Mesenteric fat pad (tissue), 1 donor: ENCODE measurements at regions not wholly inside any gene's neighbourhood (a gene's known extent, or its start where the extent isn't known, plus 50 kb on each side); places are given as distances from the start of the nearest gene placed in this dataset.

ENCODE experiments used
- DNase-seq: peaks from one replicate; pipeline ENCODE4 v3.0.0-alpha.2; 2020; ENCODE audit warnings: low spot score
- donor health status: DM: yes; HTN: yes; CAD: no.

DNA sequence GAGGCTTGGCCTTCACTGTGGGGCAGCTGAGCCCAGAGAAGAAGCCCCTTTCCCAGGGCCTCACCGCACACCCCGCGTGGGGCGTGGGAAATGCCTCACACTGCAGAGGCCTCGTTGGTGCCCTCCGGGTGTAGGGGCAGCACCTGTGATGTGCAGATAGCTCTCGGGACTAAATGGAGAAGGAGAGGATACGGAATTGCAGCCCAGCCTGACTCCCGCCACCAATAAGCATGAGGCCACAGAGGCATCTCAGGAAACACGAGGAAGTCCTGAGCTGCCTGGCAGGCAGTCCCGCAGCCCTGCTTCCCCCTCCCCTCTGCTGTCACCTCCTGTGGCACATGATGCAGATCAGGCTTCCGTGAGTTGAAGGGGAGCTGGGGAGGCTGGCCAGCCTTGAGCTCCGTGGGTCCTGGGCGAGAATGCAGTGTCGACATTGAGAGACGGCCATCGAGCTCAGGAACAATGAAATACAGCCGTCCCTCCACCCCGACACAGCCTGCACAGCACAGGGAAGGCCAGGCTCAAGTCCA lies 59.6 kb upstream of the PPP2R2D start:
- peak; percentile 87 for DNase-seq

DNA sequence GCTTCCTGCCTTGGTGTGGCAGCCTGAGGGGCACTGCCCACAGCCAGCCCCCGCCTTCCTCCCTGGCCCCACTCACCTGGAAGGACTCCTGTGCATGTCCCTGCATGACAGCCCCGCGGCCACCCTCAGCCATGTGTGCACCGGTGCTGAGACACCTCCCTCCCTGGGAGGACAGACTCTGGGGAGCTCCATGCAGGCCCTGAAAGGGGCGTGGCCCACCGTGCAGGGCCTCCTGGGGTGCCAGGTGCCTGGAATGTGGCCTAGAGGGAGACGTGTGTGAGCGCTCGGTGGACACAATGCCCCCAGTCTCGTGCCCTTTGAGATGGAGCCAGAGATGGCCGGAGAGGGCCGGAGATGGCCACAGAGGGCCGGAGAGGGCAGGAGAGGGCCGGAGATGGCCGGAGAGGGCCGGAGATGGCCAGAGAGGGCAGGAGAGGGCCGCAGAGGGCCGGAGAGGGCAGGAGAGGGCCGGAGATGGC lies 59.1 kb upstream of the PPP2R2D start:
- no peak for DNase-seq

DNA sequence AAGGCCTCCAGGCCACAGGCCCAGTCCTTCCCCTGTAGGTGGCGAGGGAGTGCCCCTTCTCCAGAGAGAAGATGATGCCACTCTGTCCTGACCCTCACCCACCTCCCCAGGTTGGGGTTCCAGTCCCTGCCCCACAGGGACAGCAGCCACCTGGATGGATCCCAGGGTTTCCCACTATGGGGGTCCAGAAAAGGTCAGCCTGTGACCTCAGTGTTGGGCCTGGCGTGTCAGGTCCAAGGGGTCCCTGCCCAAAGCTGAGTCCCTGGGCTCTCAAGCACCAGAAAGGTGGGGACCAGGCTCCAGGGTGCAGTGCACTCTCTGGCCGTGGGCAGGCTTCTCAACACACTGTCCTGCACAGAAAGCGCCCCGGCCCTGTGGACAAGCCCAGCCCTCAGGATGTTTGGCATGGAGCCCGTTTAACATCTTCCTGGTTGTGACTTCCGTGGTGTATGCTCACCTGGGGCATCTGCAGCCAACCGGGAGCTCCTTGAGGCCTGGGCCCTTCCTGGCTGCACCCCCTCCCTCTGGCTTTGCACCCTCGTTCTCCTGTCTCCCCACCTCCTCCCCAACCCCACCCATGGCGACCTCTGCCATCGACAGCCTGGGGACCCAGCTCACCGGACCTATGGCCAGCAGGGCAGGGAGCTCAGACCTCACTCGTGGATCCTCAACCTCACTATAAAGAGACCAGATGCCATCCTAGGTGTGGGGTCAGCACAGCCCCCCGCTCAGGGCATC lies 58.3 kb upstream of the PPP2R2D start:
- DNase-seq = peak; percentile 87

DNA sequence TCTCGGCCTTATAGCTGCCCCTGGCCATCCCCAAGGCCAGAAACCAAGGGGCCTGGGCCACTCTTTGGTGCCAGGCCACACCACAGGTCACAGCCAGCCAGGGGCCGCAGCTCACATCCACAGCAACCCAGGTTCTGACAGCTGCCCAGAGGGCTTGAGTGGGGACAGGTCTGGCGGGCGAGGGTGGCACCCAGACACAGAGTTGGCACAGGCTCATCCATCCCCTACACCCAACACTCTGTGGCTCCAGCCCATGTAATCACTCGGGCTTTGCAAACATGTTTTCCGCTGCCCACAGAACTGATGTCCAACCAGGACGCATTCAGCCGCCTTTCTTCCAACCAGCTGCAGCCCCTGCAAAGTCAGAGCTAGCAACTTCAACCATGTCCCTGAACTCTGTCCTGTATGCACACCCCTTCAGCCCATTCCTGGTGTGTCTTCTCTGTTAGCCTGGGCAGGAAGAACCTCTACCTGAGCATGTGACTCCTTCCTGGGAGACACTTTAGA lies 57.7 kb upstream of the PPP2R2D start:
- DNase-seq = peak; percentile 69

DNA sequence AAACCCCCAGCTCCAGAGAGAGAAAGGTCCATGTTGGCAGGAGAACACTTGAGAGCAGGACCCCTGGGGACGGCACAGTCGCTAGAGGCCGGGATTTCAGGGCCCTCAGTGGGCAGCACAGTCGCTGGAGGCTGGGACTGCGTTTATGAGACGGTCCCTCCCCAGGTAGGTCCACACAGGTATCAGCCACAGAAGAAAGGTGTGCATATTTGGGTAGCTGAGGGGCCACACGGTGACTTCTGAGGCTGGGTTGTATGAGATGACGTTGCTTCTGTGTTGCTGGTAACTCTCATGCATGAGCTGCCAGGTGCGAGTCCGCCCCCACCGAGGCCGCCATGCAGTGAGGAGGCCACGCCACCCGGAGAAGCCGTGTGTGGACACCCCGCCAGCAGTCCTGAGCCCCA lies 56.9 kb upstream of the PPP2R2D start:
- DNase-seq = peak; percentile 87

DNA sequence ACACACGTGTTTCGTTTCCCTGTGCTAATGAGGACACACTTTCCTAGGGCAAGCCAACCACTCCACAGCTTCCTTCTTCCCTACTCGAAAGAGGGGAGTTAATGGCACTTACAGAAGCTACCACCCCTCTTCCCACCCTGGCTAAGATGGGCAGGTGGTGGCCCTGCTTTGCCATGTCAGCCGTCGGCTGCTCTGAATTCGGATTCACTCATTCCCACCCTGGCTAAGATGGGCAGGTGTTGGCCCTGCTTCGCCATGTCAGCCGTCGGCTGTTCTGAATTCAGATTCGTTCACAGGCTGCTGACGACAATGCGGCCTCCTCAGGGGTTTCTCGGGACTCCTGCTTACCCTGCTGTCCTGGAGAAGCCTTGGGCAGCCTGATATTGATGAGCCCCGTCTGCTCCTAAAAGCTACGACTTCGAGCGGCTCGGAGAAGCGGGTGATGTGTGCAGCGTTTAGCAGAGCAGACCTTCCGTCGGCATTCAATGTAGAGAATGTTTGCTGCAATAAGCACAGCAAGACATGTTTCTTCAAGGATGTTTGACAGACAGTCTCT lies 56.2 kb upstream of the PPP2R2D start:
- DNase-seq = peak; percentile 69

DNA sequence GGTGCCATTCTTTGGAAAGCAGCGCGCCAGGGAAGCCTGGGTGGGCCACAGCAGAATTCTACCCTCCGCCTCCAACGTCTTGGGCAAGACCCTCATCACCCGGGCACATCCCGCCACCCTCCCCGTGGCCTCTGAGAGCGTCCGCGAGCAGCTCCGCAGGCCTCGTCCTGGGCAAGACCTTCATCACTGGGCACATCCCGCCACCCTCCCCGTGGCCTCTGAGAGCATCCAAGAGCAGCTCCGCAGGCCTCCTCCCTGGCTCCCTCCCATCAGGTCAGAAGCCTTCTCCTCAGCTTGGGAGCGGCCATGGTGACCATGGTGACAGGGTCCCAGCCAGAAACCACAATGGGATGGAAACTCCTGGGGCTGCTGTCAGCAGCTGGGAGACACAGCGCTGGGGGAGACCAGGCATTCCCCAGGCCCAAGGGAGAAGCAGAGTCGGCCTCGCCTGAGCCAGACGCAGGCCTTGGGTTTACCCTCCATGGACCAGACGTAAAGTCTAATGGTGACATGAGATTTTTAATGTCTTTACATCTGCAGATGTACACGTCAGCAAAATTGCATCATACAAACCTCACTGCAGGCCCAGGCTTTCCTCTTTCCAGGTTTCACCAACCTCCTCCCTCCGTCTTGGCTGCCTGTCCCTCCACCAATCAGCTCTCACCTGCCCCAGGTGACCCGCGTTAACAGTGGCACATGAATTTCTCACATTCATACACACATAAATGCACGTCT lies 55.1 kb upstream of the PPP2R2D start:
- peak; percentile 53 for DNase-seq

DNA sequence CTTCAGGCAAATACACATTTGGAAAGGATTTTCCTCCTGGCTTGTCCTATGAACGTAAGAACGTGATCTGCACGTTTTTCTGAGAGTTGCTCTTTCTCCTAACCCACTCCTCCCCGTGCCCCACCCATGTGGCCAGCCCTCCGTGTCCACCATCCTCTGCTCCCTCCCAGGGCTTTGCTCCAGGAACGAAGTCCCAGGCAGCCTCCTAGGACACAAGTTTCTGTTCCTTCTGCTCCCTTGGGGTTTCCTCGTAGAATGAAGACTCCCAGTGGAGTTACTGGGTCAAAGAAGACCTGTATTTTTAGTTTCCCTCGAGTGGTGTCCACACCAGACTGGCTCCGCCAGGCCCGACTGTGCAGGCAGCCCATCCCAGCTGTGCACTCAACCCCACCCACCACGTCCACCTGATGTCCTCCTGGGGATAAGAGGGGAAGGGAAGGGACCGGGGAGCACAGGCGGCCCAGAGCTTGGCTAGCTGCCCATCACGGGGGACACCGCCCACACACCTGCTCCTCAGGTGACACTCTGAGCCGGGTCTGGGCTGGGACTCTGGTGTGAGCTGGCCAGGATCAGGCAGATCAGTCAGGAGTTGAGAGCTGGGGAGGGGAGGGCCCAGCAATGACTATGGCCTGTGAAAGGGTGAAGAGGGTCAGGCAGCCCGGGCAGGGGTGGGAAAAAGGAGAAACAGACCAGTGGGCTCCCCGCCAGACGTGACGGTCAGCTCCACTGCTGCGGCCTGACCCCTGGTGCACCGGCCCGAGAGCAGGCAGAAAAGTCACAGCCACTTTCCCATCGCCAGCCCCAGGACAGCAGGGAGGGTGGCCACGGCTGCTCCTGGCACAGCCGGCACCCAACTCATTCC lies 54.3 kb upstream of the PPP2R2D start:
- peak; percentile 65 for DNase-seq

DNA sequence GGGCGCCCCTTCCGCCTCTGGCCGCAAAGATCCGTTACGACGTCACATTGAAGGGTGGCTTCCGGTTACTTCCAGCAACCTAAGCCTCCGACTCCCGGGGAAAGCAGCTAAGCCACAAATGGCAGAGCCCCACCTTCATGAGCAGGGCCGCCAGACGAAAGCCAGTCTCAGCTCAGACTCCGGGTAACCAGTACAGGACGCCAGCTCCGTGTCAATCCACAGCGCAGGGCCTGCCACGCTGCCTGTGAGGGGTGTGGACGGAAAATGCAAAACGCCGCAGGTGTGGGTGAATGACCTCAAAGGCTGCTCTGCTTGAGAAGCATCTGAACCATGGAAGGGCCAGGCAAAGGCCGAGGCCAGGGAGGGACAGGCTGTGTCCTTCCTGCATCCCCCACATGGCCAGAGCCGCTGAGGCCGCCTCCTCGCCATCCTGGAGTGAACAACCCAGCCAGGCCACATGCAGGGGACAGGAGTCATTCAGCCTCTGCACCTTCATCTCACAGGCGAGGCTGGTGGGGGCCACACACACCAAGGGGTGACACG lies 53.5 kb upstream of the PPP2R2D start:
- DNase-seq = peak; percentile 84

DNA sequence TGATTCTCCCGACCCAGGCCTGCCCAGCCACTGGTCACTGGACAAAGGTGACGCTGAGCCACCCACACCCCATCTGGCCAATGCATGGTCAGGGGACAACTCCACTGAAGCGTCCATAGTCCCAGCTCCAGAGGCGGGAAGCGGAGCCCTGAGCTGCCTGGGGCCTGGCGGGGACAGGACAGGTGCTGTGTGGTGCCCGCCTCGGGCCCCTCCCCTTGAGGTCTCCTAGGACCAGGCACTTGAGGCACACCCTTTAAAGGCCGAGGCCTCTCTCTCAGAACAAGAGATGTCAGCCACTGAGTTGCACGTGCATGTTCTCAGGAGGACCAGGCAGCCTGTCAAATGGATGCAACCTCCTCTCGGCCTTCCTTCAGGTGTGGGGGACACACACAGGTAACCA lies 52.5 kb upstream of the PPP2R2D start:
- DNase-seq = no peak

DNA sequence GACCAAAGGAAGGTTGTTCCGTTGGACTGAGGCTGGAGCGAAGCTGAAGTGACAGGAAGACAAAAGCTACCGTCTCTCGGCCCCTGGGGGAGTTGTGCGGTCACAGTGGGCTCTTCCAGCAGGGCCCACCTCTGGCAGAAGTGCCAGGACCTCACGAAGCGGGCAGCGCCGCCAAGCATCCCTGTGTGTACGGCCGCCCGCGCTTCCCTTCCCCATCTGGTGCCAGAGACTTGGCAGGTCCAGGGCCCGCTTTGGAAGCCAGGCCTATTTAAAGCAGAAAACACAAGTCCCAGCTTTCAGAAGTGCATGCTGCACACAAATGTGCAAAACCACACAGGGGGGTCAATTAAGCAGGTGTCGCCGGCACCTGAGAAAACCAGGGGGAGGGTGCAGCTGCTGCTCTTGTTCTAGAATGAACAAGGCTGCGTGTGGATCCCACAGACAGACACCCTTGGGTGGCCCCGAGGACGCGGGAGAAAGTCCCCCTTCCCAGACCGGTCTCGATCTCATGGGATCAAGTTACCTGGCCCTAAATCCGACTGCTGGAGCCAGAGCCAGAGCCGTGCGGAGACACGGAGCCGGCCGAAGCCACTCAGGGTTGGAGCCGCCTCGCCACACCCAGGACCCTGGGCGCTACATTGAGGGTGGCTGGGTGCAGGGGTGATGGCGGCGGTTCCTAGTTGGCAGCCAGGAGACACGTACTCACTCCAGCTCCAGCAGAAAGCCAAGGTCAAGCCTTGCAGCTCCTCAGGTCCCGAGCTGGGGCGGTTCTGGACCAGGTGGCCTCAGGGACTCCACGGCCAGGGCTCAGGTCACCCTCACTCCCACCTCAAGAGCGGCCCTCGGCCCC lies 51.8 kb upstream of the PPP2R2D start:
- DNase-seq = peak; percentile 82

DNA sequence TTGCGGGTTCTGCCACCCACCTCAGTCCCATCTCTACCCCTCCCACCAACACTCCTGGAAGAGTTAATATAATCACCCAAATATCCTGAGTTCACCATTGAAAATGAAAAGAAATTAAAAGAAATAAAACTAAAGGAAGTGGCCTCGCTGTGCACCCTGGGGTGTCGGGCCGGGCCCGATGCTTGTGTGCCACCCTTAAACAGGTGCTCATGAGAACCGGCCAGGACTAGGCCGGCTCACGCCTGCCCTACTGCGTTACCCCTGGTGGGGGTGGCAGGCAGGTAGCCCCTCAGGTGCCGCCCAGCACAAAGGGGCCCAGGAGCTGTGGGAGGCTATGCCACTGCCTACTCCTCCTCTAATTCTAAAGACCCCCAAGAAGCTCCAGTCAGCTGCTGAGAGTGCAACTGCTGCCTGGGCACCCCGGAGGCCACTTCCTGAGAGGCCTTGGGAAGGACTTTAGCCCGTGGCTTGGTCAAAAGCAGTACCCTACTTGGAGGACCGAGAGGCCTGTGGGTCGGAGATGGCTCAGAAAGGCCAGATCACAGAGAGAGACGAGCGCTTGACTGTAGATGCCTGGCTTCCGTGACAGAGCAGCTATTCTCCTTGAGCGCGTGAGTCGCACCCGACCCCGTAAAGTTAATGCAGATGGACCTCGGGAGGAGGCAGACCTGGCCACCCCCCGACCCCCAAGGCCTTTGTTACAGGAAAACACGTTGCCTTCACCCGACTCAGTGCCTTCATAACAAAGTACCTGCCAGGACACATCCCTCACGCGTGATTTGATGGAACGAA lies 51.0 kb upstream of the PPP2R2D start:
- DNase-seq = peak; percentile 85

DNA sequence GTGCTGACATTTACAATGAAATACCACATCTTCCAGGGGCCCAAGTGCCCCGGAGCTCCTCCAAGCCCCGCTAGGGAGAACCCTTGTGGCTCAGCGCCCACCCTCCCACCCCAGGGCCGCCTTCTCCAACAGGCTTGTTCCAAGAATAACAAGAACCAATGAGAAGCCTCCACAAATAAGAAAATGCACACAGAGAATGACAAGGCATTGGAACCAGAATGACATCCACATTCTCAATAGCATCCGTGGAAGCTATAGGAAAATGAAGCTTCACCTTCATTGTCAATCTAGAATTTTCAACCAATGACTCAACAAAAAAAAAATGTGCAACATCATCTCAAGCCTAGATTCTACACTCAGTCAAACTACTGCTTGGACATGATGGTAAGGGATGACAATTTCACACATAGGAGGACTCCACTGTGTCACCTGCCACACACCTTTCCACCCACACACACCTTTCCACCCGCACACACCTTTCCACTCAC lies 50.4 kb upstream of the PPP2R2D start:
- DNase-seq = no peak
